Caco-2 (cell line): ENCODE measurements at regions not wholly inside any gene's neighbourhood (a gene's known extent, or its start where the extent isn't known, plus 50 kb on each side); places are given as distances from the start of the nearest gene placed in this dataset.

Source experiments
- BruUV-seq: library from RNA; stranded (reverse); fragments of 400-500 nt; replicated peaks from 2 replicates; lab custom pipeline; 2021; lab: Mats Ljungman, UMichigan
- CTCF ChIA-PET: fragments of 300-600 bp; sonication (Branson Sonifier 250); formaldehyde crosslinking; loops from one replicate; lab custom pipeline; 2022; ENCODE audit warnings: antibody characterized with exemption; lab: Charles Lee
- POLR2A ChIA-PET: fragments of 300-600 bp; sonication (Branson Sonifier 250); formaldehyde crosslinking; loops from one replicate; lab custom pipeline; 2022; ENCODE audit warnings: antibody characterized with exemption; lab: Charles Lee
- DNase-seq, 2 experiments: peaks; one replicate each; pipeline versions ENCODE4 v3.0.0 to v3.0.0-alpha.2; 2020 to 2022
- H3K27me3 ChIP-seq: replicated peaks from 2 replicates; pipeline ENCODE4 v1.6.0; 2011; ENCODE audit warnings: low read length; ENCODE audit not compliant: control insufficient read depth, insufficient read depth
- H3K36me3 ChIP-seq: 2 replicates; pipeline ENCODE4 v1.5.1; 2011; ENCODE audit warnings: low read length; ENCODE audit not compliant: control insufficient read depth, insufficient read depth
- H3K4me1 ChIP-seq: fragments of 250-450 bp; sonication (Bioruptor Pico); 2 replicates; pipeline ENCODE4 v1.5.1; 2020; ENCODE audit warnings: mild to moderate bottlenecking
- H3K4me3 ChIP-seq: 2 replicates; pipeline ENCODE4 v1.5.1; 2011; ENCODE audit warnings: low read depth, mild to moderate bottlenecking, control low read depth, low read length
- H3K9me3 ChIP-seq: fragments of 250-450 bp; sonication (Bioruptor Pico); 2 replicates; pipeline ENCODE4 v1.5.1; 2020; ENCODE audit warnings: mild to moderate bottlenecking, moderate library complexity
- H3K27ac Mint-ChIP-seq: one replicate; pipeline ENCODE4 v1.8.0; 2022; ENCODE audit warnings: mixed read lengths; ENCODE audit not compliant: unreplicated experiment
- H3K27me3 Mint-ChIP-seq: one replicate; pipeline ENCODE4 v1.8.0; 2022; ENCODE audit warnings: mixed read lengths; ENCODE audit not compliant: insufficient read depth, unreplicated experiment
- H3K36me3 Mint-ChIP-seq: one replicate; pipeline ENCODE4 v1.8.0; 2022; ENCODE audit warnings: mild to moderate bottlenecking, mixed read lengths; ENCODE audit not compliant: insufficient read depth, unreplicated experiment
- H3K4me1 Mint-ChIP-seq: one replicate; pipeline ENCODE4 v1.8.0; 2022; ENCODE audit warnings: low read depth, mixed read lengths; ENCODE audit not compliant: unreplicated experiment
- H3K4me3 Mint-ChIP-seq: one replicate; pipeline ENCODE4 v1.8.0; 2022; ENCODE audit warnings: mild to moderate bottlenecking, moderate library complexity, mixed read lengths; ENCODE audit not compliant: unreplicated experiment
- H3K9me3 Mint-ChIP-seq: one replicate; pipeline ENCODE4 v1.8.0; 2022; ENCODE audit warnings: mixed read lengths; ENCODE audit not compliant: unreplicated experiment
- CTCF ChIP-seq, 2 experiments: fragments of 200-600 bp in 1 of 2; IDR thresholded peaks; 1 replicate in 1 of 2; 2 replicates in 1 of 2; pipeline versions ENCODE4 v1.5.1 to v1.8.0; 2011 to 2022; ENCODE audit warnings: antibody characterized with exemption in 1 of 2, control low read depth in 1 of 2, inconsistent platforms in 1 of 2, low read depth in 1 of 2, low read length in 1 of 2, mild to moderate bottlenecking in 1 of 2, moderate library complexity in 1 of 2; ENCODE audit not compliant: insufficient read depth in 1 of 2, severe bottlenecking in 1 of 2, unreplicated experiment in 1 of 2
- intact Hi-C: fragments of 100-400 bp; cut with micrococcal nuclease; formaldehyde crosslinking; loops from one replicate; pipeline ENCODE4 v1.10.0; 2022; ENCODE audit not compliant: unreplicated experiment

GRCh38 chr11:112563808-112564207 lies 303.1 kb upstream of the PLET1 start:
- peaks cover 30% of the 10 kb centered on the region for H3K27me3 Mint-ChIP-seq
- no peak overlapping the region for H3K4me3 Mint-ChIP-seq
- intact Hi-C loops = no loop called here
- H3K27ac Mint-ChIP-seq = no peak overlapping the region
- no peaks in the 10 kb centered on the region for H3K9me3 ChIP-seq
- TF ChIP-seq CTCF (IDR thresholded peaks at IDR 0.05; ENCODE audit: insufficient read depth in 1 of 2, low read depth in 1 of 2, low read length in 1 of 2, severe bottlenecking in 1 of 2, unreplicated experiment in 1 of 2) = no peak
- no peaks in the 10 kb centered on the region for H3K36me3 Mint-ChIP-seq
- H3K4me3 ChIP-seq = no peak overlapping the region
- BruUV-seq = no TSS peak
- POLR2A ChIA-PET = no interaction called here
- peaks cover 7% of the 10 kb centered on the region for H3K27me3 ChIP-seq
- no peaks in the 10 kb centered on the region for H3K4me1 Mint-ChIP-seq
- H3K9me3 Mint-ChIP-seq = no peaks in the 10 kb centered on the region
- no peaks in the 10 kb centered on the region for H3K4me1 ChIP-seq
- no peaks in the 10 kb centered on the region for H3K36me3 ChIP-seq
- DNase-seq = no peak
- CTCF ChIA-PET = interaction anchor here (1.1 to 2.2 kb wide), 3 partner anchors 8 to 24 kb away, joined by 4 to 7 read pairs (median 5); no protein-coding TSS in a partner anchor

- H3K4me1 Mint-ChIP-seq = no peaks in the 10 kb centered on the region
- no peak for DNase-seq
- Histone ChIP-seq H3K4me1 (no peaks in the 10 kb centered on the region), H3K27me3 (peaks cover 7% of the 10 kb centered on the region), H3K4me3 (no peak overlapping the region), H3K9me3 (no peaks in the 10 kb centered on the region), H3K36me3 (no peaks in the 10 kb centered on the region)
- no peak overlapping the region for H3K27ac Mint-ChIP-seq
- TF ChIP-seq CTCF (IDR thresholded peaks at IDR 0.05; ENCODE audit: insufficient read depth in 1 of 2, low read depth in 1 of 2, low read length in 1 of 2, severe bottlenecking in 1 of 2, unreplicated experiment in 1 of 2) = no peak
- ChIA-PET POLR2A (no interaction called here), CTCF (interaction anchor here (1.1 to 2.2 kb wide), 3 partner anchors 9 to 24 kb away, joined by 4 to 7 read pairs (median 5); no protein-coding TSS in a partner anchor)
- intact Hi-C loops = no loop called here
- H3K36me3 Mint-ChIP-seq = no peaks in the 10 kb centered on the region
- H3K4me3 Mint-ChIP-seq = no peak overlapping the region
- H3K9me3 Mint-ChIP-seq = no peaks in the 10 kb centered on the region
- H3K27me3 Mint-ChIP-seq = peaks cover 26% of the 10 kb centered on the region
- no TSS peak for BruUV-seq
These were observed 303.7 kb upstream of the PLET1 start for GRCh38 chr11:112564228-112564955.

- no peak overlapping the region for H3K4me3 ChIP-seq
- no peaks in the 10 kb centered on the region for H3K4me1 ChIP-seq
- intact Hi-C loops = no loop called here
- no peaks in the 10 kb centered on the region for H3K36me3 ChIP-seq
- no peaks in the 10 kb centered on the region for H3K9me3 ChIP-seq
- no peak for DNase-seq
- Mint-ChIP-seq H3K27ac (no peak overlapping the region), H3K4me1 (no peaks in the 10 kb centered on the region), H3K4me3 (no peak overlapping the region), H3K27me3 (peaks cover 31% of the 10 kb centered on the region), H3K9me3 (no peaks in the 10 kb centered on the region), H3K36me3 (no peaks in the 10 kb centered on the region)
- TF ChIP-seq CTCF (IDR thresholded peaks at IDR 0.05; ENCODE audit: insufficient read depth in 1 of 2, low read depth in 1 of 2, low read length in 1 of 2, severe bottlenecking in 1 of 2, unreplicated experiment in 1 of 2) = no peak
- no TSS peak for BruUV-seq
- H3K27me3 ChIP-seq = peaks cover 7% of the 10 kb centered on the region
- CTCF ChIA-PET = interaction anchor here (2.2 kb wide), 1 partner anchor 23 kb away, joined by 7 read pairs; no protein-coding TSS in a partner anchor
- POLR2A ChIA-PET = no interaction called here
These were observed 304.9 kb upstream of the PLET1 start for GRCh38 chr11:112565551-112565950.
